Keratinocyte (primary cell): ENCODE measurements at regions not wholly inside any gene's neighbourhood (a gene's known extent, or its start where the extent isn't known, plus 50 kb on each side); places are given as distances from the start of the nearest gene placed in this dataset.

ENCODE experiments used
- DNase-seq: peaks from one replicate; pipeline ENCODE4 v3.0.0-alpha.2; 2011; ENCODE audit warnings: low read depth, missing footprints, low spot score
- FAIRE-seq: peaks from 2 replicates; lab custom pipeline; 2011; peaks lifted over from hg19 to GRCh38; lab: Jason Lieb, UNC
- H2AFZ ChIP-seq: 2 replicates; pipeline ENCODE4 v1.6.0; 2012; ENCODE audit warnings: low read length, control low read depth, inconsistent platforms; ENCODE audit not compliant: control insufficient read depth
- H3K27ac ChIP-seq: 2 replicates; pipeline ENCODE4 v1.5.1; 2011; ENCODE audit warnings: low read length; ENCODE audit not compliant: control insufficient read depth, insufficient read depth
- H3K27me3 ChIP-seq: 3 replicates; pipeline ENCODE4 v1.6.0; 2011; ENCODE audit warnings: low read length; ENCODE audit not compliant: control insufficient read depth, insufficient read depth; ENCODE audit errors: extremely low read depth
- H3K36me3 ChIP-seq, 2 experiments: 2 replicates in 1 of 2; 3 replicates in 1 of 2; pipeline ENCODE4 v1.5.1; 2011; ENCODE audit warnings: low read length in 2 of 2, mild to moderate bottlenecking in 1 of 2; ENCODE audit not compliant: control insufficient read depth in 2 of 2, insufficient read depth in 2 of 2; ENCODE audit errors: extremely low read depth in 1 of 2
- H3K4me1 ChIP-seq: 3 replicates; pipeline ENCODE4 v1.5.1; 2011; ENCODE audit warnings: low read length; ENCODE audit not compliant: control insufficient read depth, insufficient read depth; ENCODE audit errors: extremely low read depth
- H3K4me2 ChIP-seq: 3 replicates; pipeline ENCODE4 v1.6.0; 2011; ENCODE audit warnings: low read depth, low read length; ENCODE audit not compliant: control insufficient read depth, insufficient read depth; ENCODE audit errors: extremely low read depth
- H3K4me3 ChIP-seq, 3 experiments: fragments of 200-600 bp in 1 of 3; sonication (generic) in 1 of 3; 2 replicates in 2 of 3; 3 replicates in 1 of 3; pipeline ENCODE4 v1.5.1; 2011 to 2016; ENCODE audit warnings: low read length in 3 of 3, mild to moderate bottlenecking in 3 of 3, control low read depth in 2 of 3, inconsistent platforms in 1 of 3, low read depth in 1 of 3, mixed read lengths in 1 of 3, mixed run types in 1 of 3, moderate library complexity in 1 of 3; ENCODE audit not compliant: control insufficient read depth in 2 of 3, insufficient read depth in 2 of 3; ENCODE audit errors: extremely low read depth in 1 of 3
- H3K79me2 ChIP-seq: 2 replicates; pipeline ENCODE4 v1.6.0; 2012; ENCODE audit warnings: low read length; ENCODE audit not compliant: control insufficient read depth, insufficient read depth
- H3K9ac ChIP-seq: 3 replicates; pipeline ENCODE4 v1.6.0; 2011; ENCODE audit warnings: low read length; ENCODE audit not compliant: control insufficient read depth, insufficient read depth; ENCODE audit errors: extremely low read depth
- H3K9me1 ChIP-seq: 3 replicates; pipeline ENCODE4 v1.6.0; 2011; ENCODE audit warnings: low read length; ENCODE audit not compliant: control insufficient read depth, insufficient read depth; ENCODE audit errors: extremely low read depth
- H3K9me3 ChIP-seq: 2 replicates; pipeline ENCODE4 v1.5.1; 2012; ENCODE audit warnings: low read depth, low read length; ENCODE audit not compliant: control insufficient read depth
- H4K20me1 ChIP-seq: 3 replicates; pipeline ENCODE4 v1.6.0; 2011; ENCODE audit warnings: low read length; ENCODE audit not compliant: control insufficient read depth, insufficient read depth; ENCODE audit errors: extremely low read depth
- CTCF ChIP-seq, 3 experiments: IDR thresholded peaks in 1 of 3; conservative IDR thresholded peaks in 1 of 3; optimal IDR thresholded peaks in 1 of 3; 2 replicates in 2 of 3; 3 replicates in 1 of 3; pipeline versions ENCODE3 to v1.5.1; 2011; ENCODE audit warnings: low read length in 3 of 3, mild to moderate bottlenecking in 3 of 3, moderate library complexity in 2 of 3, control low read depth in 1 of 3, inconsistent platforms in 1 of 3; ENCODE audit not compliant: insufficient read depth in 2 of 3; ENCODE audit errors: extremely low read depth in 1 of 3
- EZH2 ChIP-seq: IDR thresholded peaks from one replicate; pipeline ENCODE4 v1.6.1; 2012; ENCODE audit warnings: inconsistent platforms, mild to moderate bottlenecking, low read length, moderate library complexity
- dilution Hi-C: fragments of 300-500 bp; cut with MboI; formaldehyde crosslinking; loops from one replicate; pipeline ENCODE4 v1.7.0; 2020; ENCODE audit warnings: low sequenced_read_pairs; ENCODE audit not compliant: extremely low pct_ligation_motif_present

GRCh38 chr6:8914700-8915099 is 479.4 kb upstream of the SLC35B3 start:
- H3K4me2 ChIP-seq, result no peak overlapping the region
- no peaks in the 10 kb centered on the region for H3K27me3 ChIP-seq
- DNase-seq, result no peak
- FAIRE-seq, result no peak
- H3K9ac ChIP-seq, result no peak overlapping the region
- no peaks in the 10 kb centered on the region for H3K4me1 ChIP-seq
- TF ChIP-seq EZH2, result no peak
- H4K20me1 ChIP-seq, result no peaks in the 10 kb centered on the region
- H2AFZ ChIP-seq, result no peak overlapping the region
- H3K9me1 ChIP-seq, result no peaks in the 10 kb centered on the region
- no peaks in the 10 kb centered on the region for H3K9me3 ChIP-seq
- no peaks in the 10 kb centered on the region for H3K36me3 ChIP-seq
- no peaks in the 10 kb centered on the region for H3K79me2 ChIP-seq
- H3K27ac ChIP-seq, result no peak overlapping the region
- H3K4me3 ChIP-seq, result no peak overlapping the region
- dilution Hi-C loops, result no loop called here

- DNase-seq, result no peak
- H3K9me1 ChIP-seq, result no peaks in the 10 kb centered on the region
- H3K4me3 ChIP-seq, result no peak overlapping the region
- no peaks in the 10 kb centered on the region for H3K36me3 ChIP-seq
- dilution Hi-C loops, result no loop called here
- no peaks in the 10 kb centered on the region for H3K79me2 ChIP-seq
- TF ChIP-seq CTCF (optimal IDR thresholded peaks at IDR 0.05 in 1 of 3, IDR thresholded peaks at IDR 0.05 in 1 of 3, conservative IDR thresholded peaks at IDR 0.05 in 1 of 3; ENCODE audit: extremely low read depth in 1 of 3, insufficient read depth in 2 of 3, low read length in 3 of 3), result no peak
- no peak for TF ChIP-seq EZH2
- no peaks in the 10 kb centered on the region for H3K4me1 ChIP-seq
- H3K27me3 ChIP-seq, result no peaks in the 10 kb centered on the region
- H2AFZ ChIP-seq, result no peak overlapping the region
- no peaks in the 10 kb centered on the region for H4K20me1 ChIP-seq
- H3K27ac ChIP-seq, result no peak overlapping the region
- no peak overlapping the region for H3K9ac ChIP-seq
- no peak for FAIRE-seq
- no peak overlapping the region for H3K4me2 ChIP-seq
- H3K9me3 ChIP-seq, result no peaks in the 10 kb centered on the region
Measured at GRCh38 chr6:8908638-8909037, 473.3 kb upstream of the SLC35B3 start.

GRCh38 chr6:8906699-8907098 is 471.4 kb upstream of the SLC35B3 start:
- H3K36me3 ChIP-seq, result no peaks in the 10 kb centered on the region
- H3K4me2 ChIP-seq, result no peak overlapping the region
- no peaks in the 10 kb centered on the region for H3K79me2 ChIP-seq
- H3K9me1 ChIP-seq, result no peaks in the 10 kb centered on the region
- dilution Hi-C loops, result no loop called here
- H3K9me3 ChIP-seq, result no peaks in the 10 kb centered on the region
- H3K4me3 ChIP-seq, result no peak overlapping the region
- FAIRE-seq, result no peak
- no peaks in the 10 kb centered on the region for H3K27me3 ChIP-seq
- no peak overlapping the region for H2AFZ ChIP-seq
- H4K20me1 ChIP-seq, result no peaks in the 10 kb centered on the region
- no peaks in the 10 kb centered on the region for H3K4me1 ChIP-seq
- TF ChIP-seq EZH2 (no peak), CTCF (optimal IDR thresholded peaks at IDR 0.05 in 1 of 3, IDR thresholded peaks at IDR 0.05 in 1 of 3, conservative IDR thresholded peaks at IDR 0.05 in 1 of 3; ENCODE audit: extremely low read depth in 1 of 3, insufficient read depth in 2 of 3, low read length in 3 of 3) (no peak)
- no peak for DNase-seq
- no peak overlapping the region for H3K9ac ChIP-seq
- H3K27ac ChIP-seq, result no peak overlapping the region
